Tibial nerve (tissue), 4 donors: ENCODE measurements at regions not wholly inside any gene's neighbourhood (a gene's known extent, or its start where the extent isn't known, plus 50 kb on each side); places are given as distances from the start of the nearest gene placed in this dataset.

Experiments used
- DNase-seq, 2 donors: peaks; one replicate each; pipeline ENCODE4 v3.0.0-alpha.2; 2019; ENCODE audit warnings: low spot score in 2 of 2
- H3K27ac ChIP-seq, 4 donors: fragments of 200-600 bp; sonication (generic) in 3 of 4; one replicate each; pipeline ENCODE4 v1.5.1; 2017 to 2019; ENCODE audit warnings: mild to moderate bottlenecking in 1 of 4
- H3K27me3 ChIP-seq, 2 donors: fragments of 200-600 bp; sonication (generic) in 1 of 2; one replicate each; pipeline versions ENCODE4 v1.5.1 to v1.6.0; 2017 to 2019
- H3K36me3 ChIP-seq, 3 donors: fragments of 200-600 bp; sonication (generic); one replicate each; pipeline ENCODE4 v1.5.1; 2018 to 2019
- H3K4me1 ChIP-seq, 4 donors: fragments of 200-600 bp; sonication (generic) in 3 of 4; one replicate each; pipeline ENCODE4 v1.5.1; 2017 to 2019
- H3K4me3 ChIP-seq, 4 donors: fragments of 200-600 bp; sonication (generic) in 3 of 4; one replicate each; pipeline ENCODE4 v1.5.1; 2017 to 2019; ENCODE audit warnings: mild to moderate bottlenecking in 1 of 4, moderate library complexity in 1 of 4
- H3K9me3 ChIP-seq, 4 donors: fragments of 200-600 bp; sonication (generic) in 3 of 4; one replicate each; pipeline ENCODE4 v1.5.1; 2017 to 2019
- CTCF ChIP-seq, 5 experiments: fragments of 200-600 bp in 3 of 5; fragments of 450-650 bp in 2 of 5; sonication (generic) in 3 of 5; IDR thresholded peaks; one replicate each; pipeline ENCODE4 v1.5.1; 2016 to 2019; ENCODE audit warnings: antibody characterized with exemption in 5 of 5, mild to moderate bottlenecking in 3 of 5, moderate library complexity in 2 of 5
- EP300 ChIP-seq, 2 donors: sonication (generic); formaldehyde crosslinking; IDR thresholded peaks; one replicate each; pipeline ENCODE4 v1.6.1; 2017; ENCODE audit warnings: antibody characterized with exemption in 2 of 2, mild to moderate bottlenecking in 1 of 2
- POLR2A ChIP-seq, 2 donors: fragments of 450-650 bp; IDR thresholded peaks; one replicate each; pipeline ENCODE4 v1.6.1; 2017; ENCODE audit warnings: antibody characterized with exemption in 2 of 2, mild to moderate bottlenecking in 2 of 2, moderate library complexity in 2 of 2
- WGBS, 2 donors: methylation state at CpG; one replicate each; pipeline ENCODE4 v1.1.5; 2018; 5-methylcytosine and 5-hydroxymethylcytosine counted together

- DNase-seq: no peak
- TF ChIP-seq EP300 (IDR thresholded peaks at IDR 0.05): no peak
- TF ChIP-seq POLR2A (IDR thresholded peaks at IDR 0.05): no peak
- no peak for TF ChIP-seq CTCF (IDR thresholded peaks at IDR 0.05)
- WGBS, 2 donors: 67 to 72% methylated on average over 6 of the region's 6 CpGs
- Histone ChIP-seq H3K4me3 (no peak overlapping the region), H3K36me3 (no peaks in the 10 kb centered on the region), H3K27ac (no peak overlapping the region), H3K9me3 (peaks cover 0 to 18% (median 0%) of the 10 kb centered on the region in 4 donors), H3K4me1 (no peaks in the 10 kb centered on the region), H3K27me3 (no peaks in the 10 kb centered on the region)
Measured at GRCh38 chr7:155943251-155943899, 131.1 kb upstream of the SHH start.

GRCh38 chr7:155942226-155942950 is 130.1 kb upstream of the SHH start:
- no peaks in the 10 kb centered on the region for H3K36me3 ChIP-seq
- H3K27me3 ChIP-seq: no peaks in the 10 kb centered on the region
- H3K4me1 ChIP-seq: no peaks in the 10 kb centered on the region
- DNase-seq: no peak
- 83 to 85% methylated on average over 20 of the region's 20 CpGs for WGBS, 2 donors
- no peak for TF ChIP-seq EP300 (IDR thresholded peaks at IDR 0.05)
- TF ChIP-seq POLR2A (IDR thresholded peaks at IDR 0.05): no peak
- TF ChIP-seq CTCF (IDR thresholded peaks at IDR 0.05): no peak
- no peak overlapping the region for H3K27ac ChIP-seq
- H3K9me3 ChIP-seq: peaks cover 0 to 19% (median 0%) of the 10 kb centered on the region in 4 donors
- H3K4me3 ChIP-seq: no peak overlapping the region

- TF ChIP-seq EP300 (IDR thresholded peaks at IDR 0.05) (no peak), CTCF (IDR thresholded peaks at IDR 0.05) (no peak), POLR2A (IDR thresholded peaks at IDR 0.05) (no peak)
- DNase-seq: no peak
- H3K9me3 ChIP-seq: peaks cover 0 to 19% (median 0%) of the 10 kb centered on the region in 4 donors
- H3K4me3 ChIP-seq: no peak overlapping the region
- H3K27ac ChIP-seq: no peak overlapping the region
- no peaks in the 10 kb centered on the region for H3K4me1 ChIP-seq
- no peaks in the 10 kb centered on the region for H3K27me3 ChIP-seq
- 28 to 29% methylated on average over 4 of the region's 4 CpGs for WGBS, 2 donors
- H3K36me3 ChIP-seq: no peaks in the 10 kb centered on the region
Measured at GRCh38 chr7:155941688-155942087, 129.4 kb upstream of the SHH start.

GRCh38 chr7:155939350-155939749 is 127.1 kb upstream of the SHH start:
- H3K27ac ChIP-seq: no peak overlapping the region
- no peaks in the 10 kb centered on the region for H3K4me1 ChIP-seq
- no peak for DNase-seq
- H3K27me3 ChIP-seq: no peaks in the 10 kb centered on the region
- H3K4me3 ChIP-seq: no peak overlapping the region
- peaks cover 0 to 15% (median 0%) of the 10 kb centered on the region in 4 donors for H3K9me3 ChIP-seq
- H3K36me3 ChIP-seq: no peaks in the 10 kb centered on the region
- TF ChIP-seq POLR2A (IDR thresholded peaks at IDR 0.05) (no peak), EP300 (IDR thresholded peaks at IDR 0.05) (no peak), CTCF (IDR thresholded peaks at IDR 0.05) (no peak)

GRCh38 chr7:155938129-155938528 is 125.9 kb upstream of the SHH start:
- TF ChIP-seq EP300 (IDR thresholded peaks at IDR 0.05) (no peak), CTCF (IDR thresholded peaks at IDR 0.05) (no peak), POLR2A (IDR thresholded peaks at IDR 0.05) (no peak)
- Histone ChIP-seq H3K27ac (no peak overlapping the region), H3K9me3 (peaks cover 0 to 15% (median 0%) of the 10 kb centered on the region in 4 donors), H3K4me1 (no peaks in the 10 kb centered on the region), H3K36me3 (no peaks in the 10 kb centered on the region), H3K27me3 (no peaks in the 10 kb centered on the region), H3K4me3 (no peak overlapping the region)
- 21 to 43% methylated on average over 2 of the region's 2 CpGs for WGBS, 2 donors
- DNase-seq: no peak
